GOT3 (cell line): ENCODE measurements at regions not wholly inside any gene's neighbourhood (a gene's known extent, or its start where the extent isn't known, plus 50 kb on each side); places are given as distances from the start of the nearest gene placed in this dataset.

Source experiments
- DNase-seq: peaks from one replicate; lab custom pipeline; 2025; ENCODE audit warnings: mixed read lengths; lab: John Stamatoyannopoulos, UW

- DNase-seq, result no peak
Observed at GRCh38 chr2:172204309-172204708, 101.6 kb upstream of the DLX2 start.

- DNase-seq, result no peak
Observed at GRCh38 chr2:172204762-172205161, 102.1 kb upstream of the DLX2 start.

GRCh38 chr2:172205292-172205691 is 102.6 kb upstream of the DLX2 start:
- DNase-seq, result no peak

- no peak for DNase-seq
Observed at GRCh38 chr2:172207911-172208310, 105.2 kb upstream of the DLX2 start.

GRCh38 chr2:172208791-172209325 is 106.2 kb upstream of the DLX2 start:
- no peak for DNase-seq

GRCh38 chr2:172210599-172210998 is 107.9 kb upstream of the DLX2 start:
- no peak for DNase-seq

- no peak for DNase-seq
Observed at GRCh38 chr2:172211512-172211911, 108.8 kb upstream of the DLX2 start.

GRCh38 chr2:172213116-172213860 is 110.6 kb upstream of the DLX2 start:
- no peak for DNase-seq

- no peak for DNase-seq
Observed at GRCh38 chr2:172214252-172214651, 111.6 kb upstream of the DLX2 start.

GRCh38 chr2:172215172-172215935 is 112.7 kb upstream of the DLX2 start:
- DNase-seq, result no peak

GRCh38 chr2:172215936-172216335 is 113.2 kb upstream of the DLX2 start:
- DNase-seq, result no peak

GRCh38 chr2:172216477-172216876 is 113.8 kb upstream of the DLX2 start:
- no peak for DNase-seq

- DNase-seq, result no peak
Observed at GRCh38 chr2:172219201-172219600, 116.5 kb upstream of the DLX2 start.

GRCh38 chr2:172220121-172220520 is 117.4 kb upstream of the DLX2 start:
- DNase-seq, result no peak

GRCh38 chr2:172223601-172224054 is 120.9 kb upstream of the DLX2 start:
- DNase-seq, result no peak

- no peak for DNase-seq
Observed at GRCh38 chr2:172225786-172226185, 123.1 kb upstream of the DLX2 start.

GRCh38 chr2:172226244-172227061 is 123.8 kb upstream of the DLX2 start:
- DNase-seq, result no peak

GRCh38 chr2:172227719-172228118 is 125.0 kb upstream of the DLX2 start:
- no peak for DNase-seq

- DNase-seq, result no peak
Observed at GRCh38 chr2:172228177-172228808, 125.6 kb upstream of the DLX2 start.

- no peak for DNase-seq
Observed at GRCh38 chr2:172229125-172229524, 126.4 kb upstream of the DLX2 start.

- DNase-seq, result no peak
Observed at GRCh38 chr2:172230332-172230888, 127.7 kb upstream of the DLX2 start.
